Lung (tissue), 11 donors: ENCODE measurements at regions not wholly inside any gene's neighbourhood (a gene's known extent, or its start where the extent isn't known, plus 50 kb on each side); places are given as distances from the start of the nearest gene placed in this dataset.

ENCODE experiments used
- ATAC-seq: fragments of 200-7000 bp; cut with Tn5 transposase; one replicate; pipeline ENCODE4 v1.9.1; 2020; ENCODE audit warnings: moderate number of reproducible peaks; ENCODE audit not compliant: insufficient read depth, low FRiP score
- DNase-seq, 3 donors: peaks; one replicate each; pipeline ENCODE4 v3.0.0-alpha.2; 2013 to 2017
- H3K27ac ChIP-seq, 2 donors: one replicate each; pipeline ENCODE4 v1.5.1; 2013; ENCODE audit warnings: mild to moderate bottlenecking in 2 of 2, moderate library complexity in 2 of 2, control low read depth in 1 of 2, inconsistent platforms in 1 of 2, low read depth in 1 of 2, low read length in 1 of 2
- H3K27me3 ChIP-seq, 3 donors: one replicate each; pipeline ENCODE4 v1.5.1; 2013; ENCODE audit warnings: low read length in 2 of 3; ENCODE audit not compliant: control insufficient read depth in 3 of 3, insufficient read depth in 3 of 3
- H3K36me3 ChIP-seq, 4 donors: one replicate each; pipeline ENCODE4 v1.5.1; 2013; ENCODE audit warnings: low read length in 4 of 4, mild to moderate bottlenecking in 1 of 4, moderate library complexity in 1 of 4; ENCODE audit not compliant: control insufficient read depth in 4 of 4, insufficient read depth in 4 of 4
- H3K4me1 ChIP-seq, 5 donors: one replicate each; pipeline ENCODE4 v1.5.1; 2013; ENCODE audit warnings: low read length in 5 of 5, mild to moderate bottlenecking in 2 of 5, moderate library complexity in 1 of 5; ENCODE audit not compliant: control insufficient read depth in 5 of 5, insufficient read depth in 5 of 5
- H3K4me3 ChIP-seq: one replicate; pipeline ENCODE4 v1.5.1; 2013; ENCODE audit warnings: mild to moderate bottlenecking, control low read depth, moderate library complexity
- H3K9ac ChIP-seq, 2 donors: one replicate each; pipeline ENCODE4 v1.5.1; 2013; ENCODE audit warnings: low read length in 2 of 2, control low read depth in 1 of 2; ENCODE audit not compliant: insufficient read depth in 1 of 2
- H3K9me3 ChIP-seq, 4 donors: one replicate each; pipeline ENCODE4 v1.5.1; 2013; ENCODE audit warnings: low read length in 3 of 4, mild to moderate bottlenecking in 1 of 4, moderate library complexity in 1 of 4; ENCODE audit not compliant: control insufficient read depth in 4 of 4, insufficient read depth in 3 of 4
- CTCF ChIP-seq: IDR thresholded peaks from 2 replicates; pipeline ENCODE4 v1.5.1; 2012; ENCODE audit warnings: mild to moderate bottlenecking; ENCODE audit errors: control extremely low read depth, extremely low read depth
- WGBS, 2 donors: extraction: QIAGEN DNeasy Blood & Tissue Kit; methylation state at CpG; one replicate each; pipeline ENCODE4 v1.1.7; 2013; 5-methylcytosine and 5-hydroxymethylcytosine counted together
- donor health status: control.
- donor health status: control.
- donor health status: Bipolar disorder and iron deficiency.
- donor health status: healthy.
- donor health status: DM: yes; HTN: yes; CAD: no.

GRCh38 chr7:1383398-1384112, 75.7 kb downstream of the MICALL2 start:
- H3K9ac ChIP-seq: no peak overlapping the region
- no peaks in the 10 kb centered on the region for H3K4me1 ChIP-seq
- H3K36me3 ChIP-seq: no peaks in the 10 kb centered on the region
- H3K9me3 ChIP-seq: peaks cover 0 to 14% (median 0%) of the 10 kb centered on the region in 4 donors
- no peak for TF ChIP-seq CTCF
- no peak overlapping the region for H3K27ac ChIP-seq
- DNase-seq (no peak), ATAC-seq (no peak)
- 83 to 87% methylated on average over 30 of the region's 30 CpGs for WGBS, 2 donors
- no peak overlapping the region for H3K4me3 ChIP-seq
- peaks cover 0 to 49% (median 8%) of the 10 kb centered on the region in 3 donors for H3K27me3 ChIP-seq

DNA sequence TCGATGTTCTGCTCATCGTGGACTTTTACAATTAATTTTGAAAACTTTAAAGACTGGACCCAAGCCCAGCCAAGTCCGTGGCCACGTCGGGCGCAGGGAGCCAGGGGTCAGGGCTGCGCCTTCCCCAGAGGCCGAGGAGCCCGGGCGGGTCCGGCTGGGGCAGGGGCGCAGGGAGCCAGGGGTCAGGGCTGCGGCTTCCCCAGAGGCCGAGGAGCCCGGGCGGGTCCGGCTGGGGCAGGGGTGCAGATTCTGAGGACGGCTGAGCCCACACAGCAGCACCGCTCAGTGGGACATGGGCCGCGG, 75.2 kb downstream of the MICALL2 start:
- Histone ChIP-seq H3K27me3 (peaks cover 0 to 49% (median 8%) of the 10 kb centered on the region in 3 donors), H3K4me3 (no peak overlapping the region), H3K27ac (no peak overlapping the region), H3K4me1 (no peaks in the 10 kb centered on the region), H3K36me3 (no peaks in the 10 kb centered on the region), H3K9ac (no peak overlapping the region), H3K9me3 (peaks cover 0 to 14% (median 0%) of the 10 kb centered on the region in 4 donors)
- no peak for ATAC-seq
- 81 to 90% methylated on average over 21 of the region's 21 CpGs for WGBS, 2 donors
- no peak for TF ChIP-seq CTCF
- no peak for DNase-seq
